Astrocyte of the cerebellum (primary cell): ENCODE measurements at regions not wholly inside any gene's neighbourhood (a gene's known extent, or its start where the extent isn't known, plus 50 kb on each side); places are given as distances from the start of the nearest gene placed in this dataset.

Experiments
- DNase-seq: peaks from one replicate; pipeline ENCODE4 v3.0.0-alpha.2; 2011; ENCODE audit warnings: low read depth
- H3K4me3 ChIP-seq: 2 replicates; pipeline ENCODE4 v1.5.1; 2011; ENCODE audit warnings: mild to moderate bottlenecking, low read depth, low read length, moderate library complexity
- CTCF ChIP-seq: IDR thresholded peaks from 2 replicates; pipeline ENCODE4 v1.5.1; 2012; ENCODE audit warnings: low read length, low read depth, moderate library complexity, mild to moderate bottlenecking; ENCODE audit errors: missing control alignments
- in situ Hi-C: cut with HindIII; loops from 2 replicates; pipeline ENCODE4 v1.10.0; 2017; ENCODE audit warnings: low sequenced_read_pairs

DNA sequence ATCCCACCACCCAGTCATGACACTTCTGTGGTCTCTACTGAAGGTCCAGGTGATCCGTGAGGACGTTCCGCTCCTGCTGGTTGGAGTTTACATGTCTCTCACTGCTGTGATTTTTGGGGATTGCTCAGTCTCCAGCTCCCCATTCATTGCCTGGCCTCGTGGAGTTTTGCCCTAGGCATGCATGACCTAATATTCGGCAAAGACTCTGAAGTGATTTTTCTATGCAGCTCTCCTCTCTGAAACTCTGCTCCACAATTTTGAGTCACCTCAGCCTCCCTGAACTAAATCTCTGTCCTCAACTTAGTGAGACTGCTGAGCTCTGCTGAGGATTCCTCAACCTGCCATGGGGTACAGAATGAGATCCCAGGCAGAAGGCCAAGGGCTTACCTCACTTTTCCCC is 174.4 kb upstream of the FGGY start:
- no peak for TF ChIP-seq CTCF
- DNase-seq, result no peak
- in situ Hi-C loops, result no loop called here
- no peak overlapping the region for H3K4me3 ChIP-seq

DNA sequence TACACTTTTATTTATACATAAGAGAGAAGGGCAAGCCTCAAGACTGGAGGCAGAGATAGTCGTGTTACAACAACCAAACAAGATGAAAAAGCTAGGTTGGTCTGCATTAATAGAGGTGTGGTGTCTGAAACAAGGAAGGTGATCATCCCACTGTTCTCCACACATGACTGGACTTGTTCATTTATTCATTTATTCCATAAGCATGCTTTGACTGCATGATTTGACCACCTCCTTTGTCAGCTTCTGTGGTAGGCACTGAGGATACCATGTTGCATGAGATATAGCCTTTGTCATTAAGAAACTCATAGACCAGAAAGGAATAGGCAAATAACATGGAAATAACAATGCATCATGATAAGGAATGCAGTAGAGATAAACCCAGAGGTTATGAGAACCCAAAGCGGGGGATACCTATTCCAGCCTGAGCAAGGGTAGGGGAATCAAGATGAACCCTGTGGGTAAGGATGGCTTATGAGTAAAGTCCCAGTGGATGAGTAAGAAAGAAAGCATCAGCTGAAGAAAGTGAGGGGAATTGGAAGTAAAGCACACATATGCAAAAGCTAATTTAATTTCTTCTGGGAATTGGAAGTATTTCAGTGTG is 173.7 kb upstream of the FGGY start:
- no peak for TF ChIP-seq CTCF
- in situ Hi-C loops, result no loop called here
- no peak for DNase-seq

DNA sequence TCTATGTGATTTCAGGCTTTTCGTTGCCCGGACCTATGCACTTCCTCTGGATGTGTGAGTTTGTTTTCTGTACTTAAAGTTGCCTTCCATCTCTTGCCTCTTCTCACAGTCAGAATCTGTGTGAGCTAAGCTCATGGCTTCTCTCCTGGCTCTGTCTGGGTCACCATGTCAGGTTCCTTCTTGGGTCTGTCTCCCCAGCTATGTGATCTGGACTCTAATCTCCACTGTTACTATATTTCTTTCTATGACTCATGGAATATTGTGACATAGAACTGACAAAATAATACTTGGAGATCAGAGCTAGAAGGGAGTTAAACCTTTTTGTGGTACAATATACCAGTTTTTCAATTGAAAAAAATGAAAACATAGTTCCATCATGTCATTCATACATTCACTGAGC is 172.7 kb upstream of the FGGY start:
- H3K4me3 ChIP-seq, result no peak overlapping the region
- in situ Hi-C loops, result no loop called here
- no peak for TF ChIP-seq CTCF
- DNase-seq, result no peak

More for the DNA sequence above, 173.7 kb upstream of the FGGY start:
- no peak overlapping the region for H3K4me3 ChIP-seq

- DNase-seq, result no peak
- no peak overlapping the region for H3K4me3 ChIP-seq
- no peak for TF ChIP-seq CTCF
- in situ Hi-C loops, result no loop called here
Observed at GRCh38 chr1:59125154-59125553, 171.7 kb upstream of the FGGY start.

GRCh38 chr1:59125676-59126320 is 171.1 kb upstream of the FGGY start:
- TF ChIP-seq CTCF, result no peak
- DNase-seq, result no peak
- in situ Hi-C loops, result no loop called here
- no peak overlapping the region for H3K4me3 ChIP-seq

GRCh38 chr1:59126366-59126765 is 170.5 kb upstream of the FGGY start:
- DNase-seq, result no peak
- no peak overlapping the region for H3K4me3 ChIP-seq
- in situ Hi-C loops, result no loop called here
- no peak for TF ChIP-seq CTCF
